ENCODE measurements at regions not wholly inside any gene's neighbourhood (a gene's known extent, or its start where the extent isn't known, plus 50 kb on each side); places are given as distances from the start of the nearest gene placed in this dataset.

DNA sequence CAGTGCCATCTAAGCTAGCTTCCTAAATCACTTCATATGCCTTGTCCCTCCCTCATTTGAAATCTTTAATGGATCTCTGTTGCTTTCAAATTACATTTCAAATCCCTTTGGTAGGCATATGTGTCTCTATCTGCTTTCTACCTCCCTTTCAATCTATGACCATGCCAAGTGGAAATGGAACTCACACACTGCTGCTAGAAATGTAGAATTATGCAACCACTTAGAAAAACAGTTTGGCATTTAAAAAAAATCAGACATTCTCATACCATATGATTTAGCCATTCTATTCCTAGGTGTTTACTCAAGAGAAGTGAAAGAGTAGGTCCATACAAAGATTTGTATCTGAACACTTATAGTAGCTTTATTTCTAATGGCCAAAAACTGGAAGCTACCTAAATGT is 413.5 kb upstream of the INTU start:
- no peak for DNase-seq (ENCODE audit: low read depth)
- no peak overlapping the region for H3K4me3 ChIP-seq (ENCODE audit: low read length)
- no peak for TF ChIP-seq CTCF (conservative IDR thresholded peaks at IDR 0.05; ENCODE audit: low read length)

GRCh38 chr4:127224556-127224955 is 408.2 kb upstream of the INTU start:
- no peak overlapping the region for H3K4me3 ChIP-seq (ENCODE audit: low read length)
- TF ChIP-seq CTCF (conservative IDR thresholded peaks at IDR 0.05; ENCODE audit: low read length), result no peak
- DNase-seq (ENCODE audit: low read depth), result no peak

DNA sequence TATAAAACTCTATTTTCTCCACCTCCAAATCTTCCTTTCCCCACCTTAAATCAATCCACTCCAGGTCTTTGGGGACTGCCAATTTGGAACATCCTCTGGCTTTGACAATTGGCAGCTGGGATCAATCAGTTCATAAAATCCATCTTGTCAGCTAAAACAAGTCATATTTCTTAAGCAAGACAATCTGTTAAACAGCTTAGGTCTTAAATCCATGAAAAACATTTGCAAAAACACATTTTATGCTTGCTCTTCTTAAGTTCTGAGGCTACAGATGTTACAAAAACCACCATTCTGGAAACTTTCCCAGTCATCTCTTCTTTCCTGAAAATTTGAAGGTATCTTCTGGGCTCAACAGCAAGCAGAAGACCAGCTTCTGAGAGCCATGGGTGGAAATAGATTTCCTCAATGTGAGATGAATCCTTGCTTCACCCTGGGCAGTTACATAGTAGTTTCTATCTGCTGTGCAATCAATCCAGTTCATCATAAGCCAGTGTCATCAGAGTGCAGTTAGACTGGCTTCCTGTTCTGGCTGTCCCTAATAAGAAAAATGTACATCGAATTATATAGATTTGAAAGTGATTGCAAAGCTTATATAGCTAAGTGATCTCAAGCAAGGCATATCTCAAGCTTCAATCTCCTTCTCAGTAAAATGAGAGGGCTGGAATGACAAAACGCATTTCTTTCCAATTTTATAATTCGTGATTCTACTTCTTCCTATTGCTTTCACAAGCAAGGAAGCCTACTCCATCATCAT is 402.7 kb upstream of the INTU start:
- DNase-seq (ENCODE audit: low read depth), result peak; percentile 45
- TF ChIP-seq CTCF (conservative IDR thresholded peaks at IDR 0.05; ENCODE audit: low read length), result no peak
- no peak overlapping the region for H3K4me3 ChIP-seq (ENCODE audit: low read length)

- no peak overlapping the region for H3K4me3 ChIP-seq (ENCODE audit: low read length)
- peak; percentile 86 for DNase-seq (ENCODE audit: low read depth)
- TF ChIP-seq CTCF (conservative IDR thresholded peaks at IDR 0.05; ENCODE audit: low read length), result no peak
Measured at GRCh38 chr4:127236889-127237288, 395.9 kb upstream of the INTU start.

GRCh38 chr4:127237581-127237980 is 395.2 kb upstream of the INTU start:
- H3K4me3 ChIP-seq (ENCODE audit: low read length), result no peak overlapping the region
- TF ChIP-seq CTCF (conservative IDR thresholded peaks at IDR 0.05; ENCODE audit: low read length), result no peak
- DNase-seq (ENCODE audit: low read depth), result no peak

DNA sequence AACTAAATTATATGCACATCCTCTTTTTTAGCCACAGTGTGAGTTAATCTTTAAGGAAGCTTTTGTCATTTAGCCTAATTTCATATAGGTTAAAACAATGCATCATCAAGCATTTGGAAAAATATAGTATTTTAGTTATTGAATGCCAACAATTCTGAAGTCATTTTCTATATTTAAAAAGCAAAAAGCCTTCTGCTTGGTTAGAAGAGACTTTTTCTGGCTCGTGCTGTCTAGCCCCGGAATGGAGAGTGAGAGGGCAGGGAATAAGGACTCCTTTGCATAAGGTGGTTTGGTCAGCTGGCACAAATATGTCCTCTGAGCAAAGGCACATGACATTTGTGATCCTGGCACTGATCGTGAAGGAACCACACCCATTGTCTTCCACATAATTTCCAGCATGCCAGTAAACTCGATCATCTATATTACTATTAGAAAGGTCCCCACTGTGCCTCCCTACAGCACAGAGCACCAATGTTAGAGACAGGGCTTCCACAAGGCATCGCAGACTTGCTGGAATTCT is 393.7 kb upstream of the INTU start:
- H3K4me3 ChIP-seq (ENCODE audit: low read length), result no peak overlapping the region
- no peak for DNase-seq (ENCODE audit: low read depth)
- no peak for TF ChIP-seq CTCF (conservative IDR thresholded peaks at IDR 0.05; ENCODE audit: low read length)
